ENCODE measurements at regions not wholly inside any gene's neighbourhood (a gene's known extent, or its start where the extent isn't known, plus 50 kb on each side); places are given as distances from the start of the nearest gene placed in this dataset.
"Not testable (repeated sequence)": the region's sequence is repeated elsewhere in the genome, so short reads cannot be mapped to it uniquely, and the experiment has no call there.

DNA sequence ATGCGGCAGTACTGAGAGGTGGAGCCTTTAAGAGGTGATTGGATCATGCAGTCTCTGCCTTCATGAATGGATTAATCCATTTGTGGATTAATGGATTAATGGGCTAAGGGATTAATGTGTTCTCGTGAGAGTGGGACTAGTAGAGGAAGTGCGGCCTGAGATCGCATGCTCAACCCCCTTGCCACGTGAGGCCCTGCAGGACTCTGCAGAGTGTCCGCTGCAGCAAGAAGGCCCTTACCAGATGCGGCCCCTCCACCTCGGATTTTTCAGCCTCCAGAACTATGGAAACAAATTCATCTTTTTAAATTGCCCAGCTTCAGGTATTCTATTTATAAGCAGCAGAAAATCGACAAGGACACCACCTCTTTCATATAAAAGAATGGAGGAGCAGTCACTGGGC is 148.8 kb downstream of the TPRA1 start:
- TF ChIP-seq, protein P1, sequence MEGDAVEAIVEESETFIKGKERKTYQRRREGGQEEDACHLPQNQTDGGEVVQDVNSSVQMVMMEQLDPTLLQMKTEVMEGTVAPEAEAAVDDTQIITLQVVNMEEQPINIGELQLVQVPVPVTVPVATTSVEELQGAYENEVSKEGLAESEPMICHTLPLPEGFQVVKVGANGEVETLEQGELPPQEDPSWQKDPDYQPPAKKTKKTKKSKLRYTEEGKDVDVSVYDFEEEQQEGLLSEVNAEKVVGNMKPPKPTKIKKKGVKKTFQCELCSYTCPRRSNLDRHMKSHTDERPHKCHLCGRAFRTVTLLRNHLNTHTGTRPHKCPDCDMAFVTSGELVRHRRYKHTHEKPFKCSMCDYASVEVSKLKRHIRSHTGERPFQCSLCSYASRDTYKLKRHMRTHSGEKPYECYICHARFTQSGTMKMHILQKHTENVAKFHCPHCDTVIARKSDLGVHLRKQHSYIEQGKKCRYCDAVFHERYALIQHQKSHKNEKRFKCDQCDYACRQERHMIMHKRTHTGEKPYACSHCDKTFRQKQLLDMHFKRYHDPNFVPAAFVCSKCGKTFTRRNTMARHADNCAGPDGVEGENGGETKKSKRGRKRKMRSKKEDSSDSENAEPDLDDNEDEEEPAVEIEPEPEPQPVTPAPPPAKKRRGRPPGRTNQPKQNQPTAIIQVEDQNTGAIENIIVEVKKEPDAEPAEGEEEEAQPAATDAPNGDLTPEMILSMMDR (IDR thresholded peaks at IDR 0.05; ENCODE audit: insufficient read depth, low read length, poor library complexity, severe bottlenecking): no peak
- Histone ChIP-seq H3K36me3 (ENCODE audit: control insufficient read depth, insufficient read depth, low read length) (no peaks in the 10 kb centered on the region), H3K4me3 (replicated peaks; ENCODE audit: low read depth, low read length) (no peak overlapping the region), H3K27me3 (replicated peaks; ENCODE audit: control insufficient read depth, insufficient read depth, low read length) (no peaks in the 10 kb centered on the region; the same call in 1 of the 2 replicates)
- no peak for DNase-seq (ENCODE audit: extremely low read depth, insufficient read length)

- DNase-seq (ENCODE audit: extremely low read depth, insufficient read length): no peak
- no peak overlapping the region for H3K4me3 ChIP-seq (replicated peaks; ENCODE audit: low read depth, low read length)
- no peaks in the 10 kb centered on the region for H3K36me3 ChIP-seq (ENCODE audit: control insufficient read depth, insufficient read depth, low read length)
- TF ChIP-seq, protein P1 (IDR thresholded peaks at IDR 0.05; ENCODE audit: insufficient read depth, low read length, poor library complexity, severe bottlenecking): no peak
- H3K27me3 ChIP-seq (replicated peaks; ENCODE audit: control insufficient read depth, insufficient read depth, low read length): no peaks in the 10 kb centered on the region; the same call in 1 of the 2 replicates
These were observed 150.1 kb downstream of the TPRA1 start for GRCh38 chr3:127440384-127440783.

GRCh38 chr3:127439621-127440020 is 150.9 kb downstream of the TPRA1 start:
- DNase-seq (ENCODE audit: extremely low read depth, insufficient read length): no peak
- TF ChIP-seq, protein P1 (IDR thresholded peaks at IDR 0.05; ENCODE audit: insufficient read depth, low read length, poor library complexity, severe bottlenecking): no peak
- Histone ChIP-seq H3K36me3 (ENCODE audit: control insufficient read depth, insufficient read depth, low read length) (no peaks in the 10 kb centered on the region), H3K27me3 (replicated peaks; ENCODE audit: control insufficient read depth, insufficient read depth, low read length) (no peaks in the 10 kb centered on the region; the same call in 1 of the 2 replicates), H3K4me3 (replicated peaks; ENCODE audit: low read depth, low read length) (no peak overlapping the region)

DNA sequence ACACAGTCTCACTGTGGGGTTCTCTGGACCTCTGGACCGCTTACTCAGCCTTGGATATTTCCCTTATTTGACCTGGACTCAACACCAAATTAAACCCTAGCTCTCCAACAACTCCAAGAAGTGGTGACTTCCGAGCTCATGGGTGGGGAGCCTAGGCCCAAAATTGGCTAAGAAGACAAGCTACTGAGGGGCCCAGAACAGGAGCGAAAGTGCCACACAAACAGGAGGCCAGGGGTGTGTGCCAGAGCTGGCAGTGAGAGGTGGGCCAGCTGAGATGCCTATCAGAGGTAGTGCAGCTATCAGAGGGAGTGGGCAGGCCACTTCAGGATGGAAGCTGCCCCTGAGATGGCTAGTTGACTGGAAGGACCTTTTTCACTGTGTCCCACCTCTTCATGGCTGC is 151.1 kb upstream of the PRR20G start:
- no peak for DNase-seq (ENCODE audit: extremely low read depth, insufficient read length)
- TF ChIP-seq, protein P1 (IDR thresholded peaks at IDR 0.05; ENCODE audit: insufficient read depth, low read length, poor library complexity, severe bottlenecking): no peak
- no peak overlapping the region for H3K4me3 ChIP-seq (replicated peaks; ENCODE audit: low read depth, low read length)

DNA sequence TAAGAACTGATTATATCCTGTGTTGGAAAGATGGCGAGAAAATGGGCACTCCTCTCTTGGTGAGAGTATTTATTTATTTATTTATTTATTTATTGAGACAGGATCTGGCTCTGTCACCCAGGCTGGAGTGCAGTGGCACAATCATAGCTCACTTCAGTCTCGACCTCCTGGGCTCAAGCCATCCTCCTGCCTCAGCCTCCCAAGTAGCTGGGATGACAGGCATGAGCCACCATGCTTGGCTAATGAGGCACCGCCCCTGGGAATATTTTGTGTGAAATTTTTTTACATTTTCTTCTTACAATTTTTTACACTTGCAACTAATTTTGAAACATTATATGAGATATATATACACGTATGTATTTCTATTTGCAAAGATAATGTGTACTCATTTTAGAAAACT is 150.5 kb upstream of the PRR20G start:
- TF ChIP-seq, protein P1 (IDR thresholded peaks at IDR 0.05; ENCODE audit: insufficient read depth, low read length, poor library complexity, severe bottlenecking): no peak
- DNase-seq (ENCODE audit: extremely low read depth, insufficient read length): no peak
- Histone ChIP-seq H3K36me3 (ENCODE audit: control insufficient read depth, insufficient read depth, low read length) (no peaks in the 10 kb centered on the region), H3K4me3 (replicated peaks; ENCODE audit: low read depth, low read length) (no peak overlapping the region), H3K27me3 (replicated peaks; ENCODE audit: control insufficient read depth, insufficient read depth, low read length) (no peaks in the 10 kb centered on the region; the same call in 1 of the 2 replicates)

More for the DNA sequence above, 151.1 kb upstream of the PRR20G start:
- Histone ChIP-seq H3K36me3 (ENCODE audit: control insufficient read depth, insufficient read depth, low read length) (no peaks in the 10 kb centered on the region), H3K27me3 (replicated peaks; ENCODE audit: control insufficient read depth, insufficient read depth, low read length) (no peaks in the 10 kb centered on the region; the same call in 1 of the 2 replicates)

DNA sequence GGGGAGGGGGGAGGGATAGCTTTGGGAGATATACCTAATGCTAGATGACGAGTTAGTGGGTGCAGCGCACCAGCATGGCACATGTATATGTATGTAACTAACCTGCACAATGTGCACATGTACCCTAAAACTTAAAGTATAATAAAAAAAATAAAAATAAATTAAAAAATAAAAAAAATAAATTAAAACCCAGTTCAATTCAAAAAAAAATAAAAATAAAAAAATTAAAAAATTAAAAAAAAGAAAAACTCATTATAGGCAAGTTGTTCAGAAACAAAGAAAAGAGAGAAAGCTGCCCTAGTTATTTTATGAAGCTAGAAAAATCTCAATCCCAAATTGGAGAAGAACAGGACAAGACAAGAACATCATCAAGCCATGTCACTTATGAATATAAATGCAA is 147.5 kb upstream of the PRR20G start:
- DNase-seq (ENCODE audit: extremely low read depth, insufficient read length); H3K4me3 ChIP-seq (replicated peaks; ENCODE audit: low read depth, low read length); H3K36me3 ChIP-seq (ENCODE audit: control insufficient read depth, insufficient read depth, low read length); H3K27me3 ChIP-seq (replicated peaks; ENCODE audit: control insufficient read depth, insufficient read depth, low read length): not testable (repeated sequence)

All from GM06990 (cell line).